Iris pigment epithelial cell (primary cell): ENCODE measurements at regions not wholly inside any gene's neighbourhood (a gene's known extent, or its start where the extent isn't known, plus 50 kb on each side); places are given as distances from the start of the nearest gene placed in this dataset.

Experiments
- DNase-seq: peaks from one replicate; pipeline ENCODE4 v3.0.0-alpha.2; 2011; ENCODE audit warnings: low read depth

DNA sequence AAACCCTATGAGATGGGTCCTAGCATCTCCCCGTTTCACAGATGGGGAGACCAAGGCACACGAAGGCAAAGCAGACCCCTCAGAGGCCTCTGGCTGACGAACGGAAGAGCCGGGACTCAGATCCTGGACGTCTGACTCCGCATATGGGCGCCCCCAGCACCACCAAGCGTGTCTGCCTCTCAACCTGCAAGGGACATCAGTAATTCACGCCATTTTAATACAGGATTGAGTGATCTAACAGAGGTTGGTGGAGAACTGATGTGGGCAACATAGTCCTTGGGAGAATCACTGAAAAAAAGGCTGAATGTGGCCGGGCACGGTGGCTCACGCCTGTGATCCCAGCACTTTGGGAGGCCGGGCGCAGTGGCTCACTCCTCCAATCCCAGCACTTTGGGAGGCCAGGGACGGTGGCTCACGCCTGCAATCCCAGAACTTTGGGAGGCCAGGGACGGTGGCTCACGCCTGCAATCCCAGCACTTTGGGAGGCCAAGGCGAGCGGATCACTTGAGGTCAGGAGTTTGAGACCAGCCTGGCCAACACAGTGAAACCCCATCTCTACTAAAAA is 206.6 kb downstream of the DLL1 start:
- no peak for DNase-seq

DNA sequence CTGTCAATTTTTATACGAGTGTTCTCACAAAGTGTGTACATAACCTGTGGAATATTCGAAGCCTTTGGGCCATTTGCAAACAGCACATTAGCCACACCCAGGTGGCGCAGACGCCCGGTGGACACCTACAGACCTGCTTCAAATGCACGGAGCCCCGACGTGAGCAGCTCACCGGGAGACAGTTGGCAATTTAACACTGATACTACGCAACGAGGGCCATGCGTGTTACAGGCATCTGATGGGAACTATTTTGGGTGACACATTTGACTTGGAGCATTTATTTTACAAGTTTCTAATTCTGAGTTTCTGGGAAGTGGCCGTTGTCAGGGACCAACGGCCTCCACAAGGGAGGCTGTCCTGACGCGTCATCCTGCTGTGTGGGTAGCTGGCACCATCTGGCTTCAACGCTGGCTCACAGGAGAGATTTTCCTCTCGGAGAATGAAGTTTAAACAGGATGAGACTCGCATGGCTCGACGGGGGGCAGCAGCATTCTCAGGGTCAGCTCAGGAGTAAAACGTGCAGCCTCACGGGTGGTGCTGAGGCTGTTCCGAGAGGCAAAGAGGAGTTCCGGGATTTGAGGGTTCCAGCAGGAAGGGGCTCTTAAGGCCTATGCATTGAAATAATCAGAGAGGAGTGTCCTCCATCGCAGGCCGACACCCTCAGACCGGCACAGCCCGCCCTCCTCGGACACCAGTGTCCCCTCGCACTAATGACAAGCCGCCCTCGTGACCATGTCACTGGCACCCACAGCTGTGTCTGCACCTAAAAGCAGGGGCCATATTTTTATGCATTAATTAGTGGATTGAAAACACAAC is 207.4 kb downstream of the DLL1 start:
- DNase-seq: no peak

- DNase-seq: peak; percentile 4
These were observed 208.2 kb downstream of the DLL1 start for GRCh38 chr6:170082531-170083187.

DNA sequence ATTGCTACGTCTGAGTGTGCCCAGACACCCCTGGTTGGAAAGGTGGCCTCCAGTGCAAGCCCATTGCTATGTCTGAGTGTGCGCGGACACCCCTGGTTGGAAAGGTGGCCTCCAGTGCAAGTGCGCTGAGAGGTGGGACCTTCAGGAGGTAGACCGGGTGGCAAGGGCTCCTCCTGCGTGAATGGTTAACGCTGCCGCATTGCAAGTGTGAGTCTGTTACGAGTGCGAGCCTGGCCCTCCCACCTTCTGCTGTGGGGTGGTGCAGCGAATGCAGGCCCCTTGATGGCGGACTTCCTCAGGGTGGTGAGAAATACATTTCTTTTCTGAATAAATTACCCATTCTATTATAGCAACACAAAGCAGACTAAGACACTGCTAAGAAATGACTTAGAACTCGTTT is 208.8 kb downstream of the DLL1 start:
- no peak for DNase-seq

- DNase-seq: no peak
These were observed 209.3 kb downstream of the DLL1 start for GRCh38 chr6:170081556-170081955.

DNA sequence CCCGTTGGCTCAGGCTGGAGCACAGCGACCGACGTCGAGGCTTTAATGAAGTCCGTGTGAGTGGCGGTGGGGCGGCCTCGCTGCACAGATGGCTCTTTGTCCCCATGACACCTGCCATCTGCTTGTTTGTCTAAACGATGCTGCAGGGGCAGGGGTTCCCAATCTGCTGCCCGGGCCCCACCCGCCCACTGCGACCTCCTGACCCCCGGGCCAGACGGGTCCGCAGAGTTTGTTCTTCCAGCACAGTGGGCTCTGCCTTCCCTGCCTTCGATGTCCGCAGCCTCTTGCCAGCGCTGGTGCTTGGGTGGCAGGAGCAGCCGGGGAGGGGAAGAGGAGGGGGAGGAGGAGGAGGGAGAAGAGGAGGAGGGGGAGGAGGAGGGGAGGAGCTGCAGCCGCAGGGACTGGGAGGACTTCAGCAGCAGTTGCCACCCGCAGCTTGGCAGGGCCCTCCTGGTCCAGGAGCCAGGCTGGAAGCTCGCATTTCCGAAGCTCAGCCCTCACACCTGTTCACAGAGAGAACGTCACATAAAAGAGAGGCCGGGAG is 210.0 kb downstream of the DLL1 start:
- no peak for DNase-seq

- no peak for DNase-seq
These were observed 210.6 kb downstream of the DLL1 start for GRCh38 chr6:170080169-170080827.

GRCh38 chr6:170076466-170077165 is 214.3 kb downstream of the DLL1 start:
- DNase-seq: no peak

- DNase-seq: no peak
These were observed 215.1 kb downstream of the DLL1 start for GRCh38 chr6:170075659-170076223.

- no peak for DNase-seq
These were observed 216.0 kb downstream of the DLL1 start for GRCh38 chr6:170074907-170075306.

- no peak for DNase-seq
These were observed 216.4 kb downstream of the DLL1 start for GRCh38 chr6:170074435-170074834.

DNA sequence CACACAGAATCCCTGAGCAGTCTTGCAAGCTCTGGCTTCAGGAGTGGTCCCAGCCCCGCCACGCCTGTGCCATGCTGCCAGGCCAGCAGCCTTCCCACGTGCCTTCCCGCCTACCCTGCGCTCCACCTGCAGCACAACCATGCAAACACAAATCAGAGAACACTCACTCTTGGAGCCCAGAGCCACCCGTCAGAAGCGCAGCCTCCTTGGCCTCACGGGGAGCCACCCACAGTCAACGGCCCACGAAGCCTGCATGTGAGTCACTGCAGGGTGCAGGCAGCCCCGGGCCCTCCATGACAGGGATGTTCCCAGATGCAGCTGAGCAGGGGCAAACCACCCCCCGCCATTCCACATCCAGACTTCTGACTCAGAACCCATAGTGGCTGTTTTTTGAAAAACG is 217.0 kb downstream of the DLL1 start:
- DNase-seq: no peak

GRCh38 chr6:170072246-170072645 is 218.6 kb downstream of the DLL1 start:
- no peak for DNase-seq

GRCh38 chr6:170069611-170070010 is 221.3 kb downstream of the DLL1 start:
- DNase-seq: no peak

DNA sequence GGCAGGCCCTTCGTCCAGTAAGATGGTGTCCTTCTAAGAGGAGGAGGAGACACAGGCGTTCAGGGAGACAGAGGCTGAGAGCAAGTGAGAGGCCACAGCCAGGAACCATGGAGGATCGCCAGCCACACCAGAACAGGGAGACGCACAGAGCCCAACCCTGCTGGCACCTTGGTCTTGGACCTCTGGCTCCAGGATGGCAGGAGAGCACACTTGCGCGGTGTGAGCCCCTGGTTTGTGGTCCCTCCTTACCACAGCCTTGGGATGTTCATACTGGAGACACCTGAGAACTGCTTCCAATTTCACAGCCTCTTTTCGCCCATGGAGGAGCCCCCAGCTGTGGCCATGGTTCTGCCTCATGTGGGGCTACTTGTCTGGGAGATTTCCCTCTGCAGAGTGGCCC is 222.4 kb downstream of the DLL1 start:
- no peak for DNase-seq

DNA sequence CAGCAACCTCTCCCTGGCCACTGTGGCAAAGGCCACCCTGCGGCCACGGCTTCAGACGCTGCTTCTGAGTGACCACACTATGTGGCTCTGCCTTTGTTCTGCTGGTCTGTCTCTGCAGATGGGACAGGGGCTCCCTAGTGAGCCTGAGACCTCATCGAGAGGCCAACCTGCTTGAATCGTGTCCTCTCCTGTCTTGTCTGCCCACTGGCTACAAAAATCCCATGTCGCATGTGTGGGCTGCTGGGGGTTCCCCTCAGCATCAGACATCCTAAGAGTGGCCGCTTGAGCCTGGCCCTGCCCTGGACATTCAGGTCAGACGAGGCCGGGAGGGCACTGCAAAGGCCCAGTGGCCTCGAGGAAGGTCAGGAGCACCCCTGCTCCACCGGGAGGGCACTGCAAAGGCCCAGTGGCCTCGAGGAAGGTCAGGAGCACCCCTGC is 222.9 kb downstream of the DLL1 start:
- DNase-seq: no peak

- peak; percentile 4 for DNase-seq
These were observed 223.7 kb downstream of the DLL1 start for GRCh38 chr6:170067181-170067641.

DNA sequence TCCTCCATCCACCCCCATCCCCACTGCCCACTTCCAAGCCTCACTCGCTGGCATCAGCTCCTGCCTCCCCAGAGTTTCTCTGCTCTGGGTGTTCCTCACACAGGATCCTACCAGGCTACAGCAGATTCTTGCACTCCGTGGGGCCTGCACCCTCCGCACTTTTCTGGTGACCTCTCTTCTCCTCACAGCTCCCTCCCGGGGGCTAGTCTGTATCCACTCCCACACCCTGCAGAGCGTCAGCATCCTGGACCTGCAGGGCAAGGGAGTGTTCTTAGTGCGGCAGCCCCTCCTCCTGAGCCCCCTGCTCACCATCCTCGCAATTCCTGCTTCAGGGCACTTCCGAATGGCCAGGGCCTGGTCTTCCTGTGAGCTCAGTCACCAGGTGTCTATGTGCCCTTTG is 224.2 kb downstream of the DLL1 start:
- DNase-seq: no peak

DNA sequence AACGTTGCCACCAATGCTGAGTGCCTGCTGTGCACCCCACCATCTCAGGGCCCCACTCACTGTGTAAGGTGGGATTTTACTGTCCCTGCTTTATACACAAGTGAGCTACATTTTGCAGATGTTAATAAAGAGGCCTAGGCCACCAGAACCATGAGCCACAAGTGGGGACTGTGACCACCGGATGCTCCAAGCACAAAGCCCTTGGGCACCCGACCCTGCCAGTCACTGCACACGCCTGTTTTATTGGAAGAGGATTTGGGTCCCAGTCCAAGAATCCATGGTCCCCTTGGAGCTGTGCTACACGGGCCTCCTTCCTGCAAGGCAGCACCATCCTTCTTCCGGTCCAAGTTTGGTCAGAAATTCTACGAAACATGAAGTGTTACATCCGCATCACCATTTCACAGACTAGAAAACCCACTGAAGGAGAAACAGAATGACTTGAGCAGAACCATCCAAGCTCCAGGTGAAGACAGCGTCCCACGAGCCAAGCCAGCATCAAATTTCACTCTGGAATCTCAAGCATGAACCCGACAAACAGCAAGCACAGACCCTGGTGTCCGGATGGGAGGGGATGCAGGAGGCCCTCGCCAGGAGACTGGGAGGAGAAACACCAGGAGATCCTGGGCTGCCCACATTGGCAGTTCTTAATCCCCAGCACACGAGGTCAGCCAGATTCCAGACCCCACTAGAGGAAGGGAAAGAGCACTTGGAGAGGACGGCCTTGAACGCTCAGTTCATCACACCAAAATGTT is 226.9 kb downstream of the DLL1 start:
- no peak for DNase-seq

DNA sequence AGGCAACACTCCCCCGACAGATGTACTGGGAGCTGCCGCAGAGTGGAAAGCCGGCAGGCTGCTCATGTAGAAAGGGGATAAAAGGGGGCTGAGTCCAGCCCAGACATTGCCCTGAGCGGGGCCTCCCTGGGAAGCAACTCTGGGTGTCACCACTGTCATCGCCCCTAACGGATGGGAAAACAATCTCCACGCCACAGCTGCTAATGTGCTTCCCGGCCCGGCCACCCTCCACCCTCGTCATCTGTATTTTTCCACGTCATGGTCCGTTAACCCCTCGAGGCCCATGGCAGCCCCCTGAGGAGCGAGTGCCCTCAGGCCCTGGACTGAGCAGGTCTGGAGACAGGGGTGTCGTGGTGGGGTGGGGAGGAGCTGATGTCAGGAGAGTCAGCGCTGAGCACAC is 227.4 kb downstream of the DLL1 start:
- DNase-seq: no peak

DNA sequence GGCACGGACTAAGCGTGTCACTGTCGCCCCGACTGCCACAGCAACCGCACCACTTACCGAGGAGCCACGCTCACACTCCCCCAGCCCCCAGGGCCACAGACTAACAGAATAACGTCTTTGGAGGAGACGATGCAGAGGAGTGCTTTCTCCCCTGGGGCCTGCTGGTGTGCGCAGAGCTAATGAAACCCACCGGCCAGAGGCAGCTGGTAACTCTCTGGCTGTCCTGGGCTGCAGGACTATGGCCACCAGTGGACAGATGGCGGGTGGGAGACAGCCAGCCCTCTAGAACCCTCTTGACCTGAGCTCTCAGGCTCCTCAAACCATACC is 228.0 kb downstream of the DLL1 start:
- DNase-seq: no peak
